Midbrain (tissue), 1 donor: ENCODE measurements at regions not wholly inside any gene's neighbourhood (a gene's known extent, or its start where the extent isn't known, plus 50 kb on each side); places are given as distances from the start of the nearest gene placed in this dataset.
A peak's percentile ranks its signal among the peaks of the same experiment; 100 is the strongest.
"Not testable (repeated sequence)": the region's sequence is repeated elsewhere in the genome, so short reads cannot be mapped to it uniquely, and the experiment has no call there.

Source experiments
- DNase-seq: peaks from one replicate; lab custom pipeline; 2025; lab: John Stamatoyannopoulos, UW

GRCh38 chr2:10183146-10183675, 60.7 kb downstream of the RRM2 start:
- DNase-seq: no peak

- DNase-seq: no peak
Measured at GRCh38 chr2:10184421-10184820, 61.9 kb downstream of the RRM2 start.

GRCh38 chr2:10185046-10185445, 62.5 kb downstream of the RRM2 start:
- peak; percentile 22 for DNase-seq

GRCh38 chr2:10185755-10186154, 63.2 kb downstream of the RRM2 start:
- no peak for DNase-seq

- no peak for DNase-seq
Measured at GRCh38 chr2:10186868-10187535, 64.5 kb downstream of the RRM2 start.

- DNase-seq: no peak
Measured at GRCh38 chr2:10187661-10188060, 65.1 kb downstream of the RRM2 start.

- no peak for DNase-seq
Measured at GRCh38 chr2:10188211-10188610, 65.7 kb downstream of the RRM2 start.

GRCh38 chr2:10188729-10189305, 66.3 kb downstream of the RRM2 start:
- no peak for DNase-seq

GRCh38 chr2:10190255-10190654, 67.7 kb downstream of the RRM2 start:
- DNase-seq: no peak

- no peak for DNase-seq
Measured at GRCh38 chr2:10190737-10191532, 68.4 kb downstream of the RRM2 start.

- no peak for DNase-seq
Measured at GRCh38 chr2:10191554-10191953, 69.0 kb downstream of the RRM2 start.

GRCh38 chr2:10192392-10193015, 70.0 kb downstream of the RRM2 start:
- no peak for DNase-seq

GRCh38 chr2:10193276-10193795, 70.8 kb downstream of the RRM2 start:
- no peak for DNase-seq

- DNase-seq: no peak
Measured at GRCh38 chr2:10193851-10194820, 71.6 kb downstream of the RRM2 start.

GRCh38 chr2:10195278-10196109, 73.0 kb downstream of the RRM2 start:
- no peak for DNase-seq

GRCh38 chr2:10196110-10196892, 73.8 kb downstream of the RRM2 start:
- DNase-seq: peak; percentile 48

- no peak for DNase-seq
Measured at GRCh38 chr2:10196948-10197696, 74.6 kb downstream of the RRM2 start.

- no peak for DNase-seq
Measured at GRCh38 chr2:10197697-10198076, 75.1 kb downstream of the RRM2 start.

GRCh38 chr2:10198482-10198881, 75.9 kb downstream of the RRM2 start:
- not testable (repeated sequence) for DNase-seq
